ENCODE measurements at regions not wholly inside any gene's neighbourhood (a gene's known extent, or its start where the extent isn't known, plus 50 kb on each side); places are given as distances from the start of the nearest gene placed in this dataset.

GRCh38 chr5:79183011-79183410 is 52.9 kb upstream of the JMY start:
- peak; percentile 27 for FAIRE-seq
- Histone ChIP-seq H3K9ac (ENCODE audit: control insufficient read depth, insufficient read depth, low read length) (no peak overlapping the region), H2AFZ (ENCODE audit: control insufficient read depth, low read depth, low read length) (no peak overlapping the region), H3K9me3 (replicated peaks; ENCODE audit: control insufficient read depth, insufficient read depth, low read length) (no peaks in the 10 kb centered on the region), H3K4me3 (no peak overlapping the region), H3K27me3 (replicated peaks in 1 of 2; ENCODE audit: control insufficient read depth in 2 of 2, insufficient read depth in 2 of 2, low read length in 1 of 2) (no peaks in the 10 kb centered on the region), H3K4me1 (ENCODE audit: control insufficient read depth, insufficient read depth, low read length) (no peaks in the 10 kb centered on the region), H3K4me2 (ENCODE audit: control insufficient read depth, insufficient read depth) (no peak overlapping the region), H3K79me2 (ENCODE audit: control insufficient read depth, insufficient read depth, low read length) (no peaks in the 10 kb centered on the region), H3K36me3 (ENCODE audit: control insufficient read depth in 2 of 2, insufficient read depth in 2 of 2, low read length in 1 of 2) (no peaks in the 10 kb centered on the region), H3K27ac (ENCODE audit: control insufficient read depth, insufficient read depth) (no peak overlapping the region), H4K20me1 (ENCODE audit: control insufficient read depth, insufficient read depth) (no peaks in the 10 kb centered on the region)
- no peak for ATAC-seq
- DNase-seq (ENCODE audit: low read depth, low spot score): no peak
- SMC1A ChIA-PET (ENCODE audit: uncharacterized antibody, unreplicated experiment): interaction anchor here (1.5 kb wide), 1 partner anchor 8 kb away, joined by 3 read pairs; no protein-coding TSS in a partner anchor
- RAD21 ChIA-PET (ENCODE audit: unreplicated experiment): no interaction called here
- in situ Hi-C loops (cut with MboI) (no loop called here), intact Hi-C loops (cut with micrococcal nuclease; ENCODE audit: unreplicated experiment) (no loop called here)
- 78% methylated on average over 5 of the region's 5 CpGs for WGBS (ENCODE audit: insufficient coverage, insufficient replicate concordance, low lambda C conversion rate, missing lambda C conversion rate)
- CTCF ChIA-PET: interaction anchor here (0.6 to 2.5 kb wide), 4 partner anchors 9 to 163 kb away, joined by 3 to 7 read pairs (median 5); no protein-coding TSS in a partner anchor
- BruUV-seq (replicated peaks): no TSS peak
- POLR2A ChIA-PET: no interaction called here
- TF ChIP-seq MEF2A (IDR thresholded peaks at IDR 0.05; ENCODE audit: insufficient read depth, low read depth, low read length) (no peak), ZBTB11 (CRISPR knock-in tag; IDR thresholded peaks at IDR 0.05) (no peak), ZBTB4 (CRISPR knock-in tag; IDR thresholded peaks at IDR 0.05) (no peak), MAX (IDR thresholded peaks at IDR 0.05; ENCODE audit: low read depth, low read length) (no peak), USF1 (IDR thresholded peaks at IDR 0.05; ENCODE audit: borderline replicate concordance, extremely low read length, insufficient read depth, low read depth, low read length) (no peak), LARP7 (IDR thresholded peaks at IDR 0.05) (no peak), CEBPB (IDR thresholded peaks at IDR 0.05; ENCODE audit: borderline replicate concordance in 1 of 2, low read depth in 2 of 2, low read length in 2 of 2) (no peak), BACH1 (IDR thresholded peaks at IDR 0.05; ENCODE audit: borderline replicate concordance) (no peak), JUND (IDR thresholded peaks at IDR 0.05; ENCODE audit: low read depth, low read length) (no peak), RFX5 (IDR thresholded peaks at IDR 0.05; ENCODE audit: low read depth, low read length) (no peak), ZNF384 (IDR thresholded peaks at IDR 0.05; ENCODE audit: borderline replicate concordance, low read depth, low read length) (no peak), RAD51 (IDR thresholded peaks at IDR 0.05) (no peak), NR2C2 (IDR thresholded peaks at IDR 0.05; ENCODE audit: borderline replicate concordance, control insufficient read depth, insufficient read length, low read depth) (no peak), PML (IDR thresholded peaks at IDR 0.05; ENCODE audit: low read length) (no peak), JUNB (IDR thresholded peaks at IDR 0.05) (no peak), RUNX3 (IDR thresholded peaks at IDR 0.05; ENCODE audit: low read length) (no peak)
